Adrenal gland (tissue), 5 donors: ENCODE measurements at regions not wholly inside any gene's neighbourhood (a gene's known extent, or its start where the extent isn't known, plus 50 kb on each side); places are given as distances from the start of the nearest gene placed in this dataset.

Experiments
- POLR2A ChIP-seq, 2 donors: fragments of 450-650 bp; IDR thresholded peaks; one replicate each; pipeline ENCODE4 v1.6.1; 2017; ENCODE audit warnings: antibody characterized with exemption in 2 of 2, mild to moderate bottlenecking in 2 of 2, moderate library complexity in 1 of 2
- TF ChIP-seq, protein P1 (sequence below), 6 experiments: fragments of 450-650 bp in 4 of 6; fragments of 200-600 bp in 2 of 6; sonication (generic) in 1 of 6; IDR thresholded peaks; 1 replicate in 5 of 6; 2 replicates in 1 of 6; pipeline versions ENCODE4 v1.5.1 to v1.8.0; 2016 to 2021; ENCODE audit warnings: antibody characterized with exemption in 6 of 6, mild to moderate bottlenecking in 2 of 6, moderate library complexity in 1 of 6
- donor health status: DM: no; HTN: no; CAD: no.

DNA sequence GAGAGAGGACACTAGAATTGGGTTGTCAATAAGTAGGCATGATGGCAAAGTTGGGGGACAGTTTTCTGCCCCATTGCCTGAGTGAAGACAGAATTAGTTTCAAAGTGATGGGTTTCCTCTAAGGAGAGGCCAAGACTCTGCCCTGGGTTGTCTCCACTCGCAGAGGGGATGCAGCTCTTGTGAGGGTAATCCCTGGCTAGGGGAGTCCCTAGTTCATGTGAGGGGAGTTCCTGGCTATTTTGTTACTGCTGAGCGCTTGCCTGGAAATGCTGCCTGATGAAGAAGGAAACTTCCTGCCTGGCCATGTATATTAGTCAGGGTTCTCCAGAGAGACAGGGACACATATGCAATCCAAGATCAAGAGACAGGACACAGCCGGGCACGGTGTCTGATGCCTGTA lies 501.5 kb downstream of the BCL11A start:
- TF ChIP-seq, protein P1, sequence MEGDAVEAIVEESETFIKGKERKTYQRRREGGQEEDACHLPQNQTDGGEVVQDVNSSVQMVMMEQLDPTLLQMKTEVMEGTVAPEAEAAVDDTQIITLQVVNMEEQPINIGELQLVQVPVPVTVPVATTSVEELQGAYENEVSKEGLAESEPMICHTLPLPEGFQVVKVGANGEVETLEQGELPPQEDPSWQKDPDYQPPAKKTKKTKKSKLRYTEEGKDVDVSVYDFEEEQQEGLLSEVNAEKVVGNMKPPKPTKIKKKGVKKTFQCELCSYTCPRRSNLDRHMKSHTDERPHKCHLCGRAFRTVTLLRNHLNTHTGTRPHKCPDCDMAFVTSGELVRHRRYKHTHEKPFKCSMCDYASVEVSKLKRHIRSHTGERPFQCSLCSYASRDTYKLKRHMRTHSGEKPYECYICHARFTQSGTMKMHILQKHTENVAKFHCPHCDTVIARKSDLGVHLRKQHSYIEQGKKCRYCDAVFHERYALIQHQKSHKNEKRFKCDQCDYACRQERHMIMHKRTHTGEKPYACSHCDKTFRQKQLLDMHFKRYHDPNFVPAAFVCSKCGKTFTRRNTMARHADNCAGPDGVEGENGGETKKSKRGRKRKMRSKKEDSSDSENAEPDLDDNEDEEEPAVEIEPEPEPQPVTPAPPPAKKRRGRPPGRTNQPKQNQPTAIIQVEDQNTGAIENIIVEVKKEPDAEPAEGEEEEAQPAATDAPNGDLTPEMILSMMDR (IDR thresholded peaks at IDR 0.05) = no peak
- no peak for TF ChIP-seq POLR2A (IDR thresholded peaks at IDR 0.05)
